Activated naive CD4-positive, alpha-beta T cell treated with anti-CD3 and anti-CD28 coated beads, Interleukin-2, amount 50 U/mL, for 16 hours (primary cell): ENCODE measurements at regions not wholly inside any gene's neighbourhood (a gene's known extent, or its start where the extent isn't known, plus 50 kb on each side); places are given as distances from the start of the nearest gene placed in this dataset.

ENCODE experiments used
- DNase-seq: peaks from one replicate; pipeline ENCODE4 v3.0.0-alpha.2; 2020

DNA sequence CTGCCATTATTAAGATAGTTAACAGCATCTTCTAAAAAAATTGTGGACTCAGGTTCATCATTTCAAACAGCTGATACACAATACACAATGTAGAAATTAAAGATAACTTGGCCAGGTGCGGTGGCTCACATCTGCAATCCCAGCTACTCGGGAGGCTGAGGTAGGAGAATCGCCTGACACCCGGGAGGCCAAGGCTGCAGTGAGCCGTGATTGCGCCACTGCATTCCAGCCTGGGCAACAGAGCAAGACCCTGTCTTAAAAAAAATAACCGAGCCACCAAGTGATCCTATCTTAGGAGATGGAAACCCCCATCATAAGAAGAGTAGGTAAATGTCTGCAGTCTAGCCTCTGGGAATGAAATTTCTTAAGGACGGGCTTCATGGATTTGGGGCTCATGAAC is 241.7 kb downstream of the PIK3R1 start:
- no peak for DNase-seq

GRCh38 chr5:68458416-68459021 is 243.0 kb downstream of the PIK3R1 start:
- no peak for DNase-seq

GRCh38 chr5:68459093-68459809 is 243.7 kb downstream of the PIK3R1 start:
- DNase-seq = no peak

DNA sequence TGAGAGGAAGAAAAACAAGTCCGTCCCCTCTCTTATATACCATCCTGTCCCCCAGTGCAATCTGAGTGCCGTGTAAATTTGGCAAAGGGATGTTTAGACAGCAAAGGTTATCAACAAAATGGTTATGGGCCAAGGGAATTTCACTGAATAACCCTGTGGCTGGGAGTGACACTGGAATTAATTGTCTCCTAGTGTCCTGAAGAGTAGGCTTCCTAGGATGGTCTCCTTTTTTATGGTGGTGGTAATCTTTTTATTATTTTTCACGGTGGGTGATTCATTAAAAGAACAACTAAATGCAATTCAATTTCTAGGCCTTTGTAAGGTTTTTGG is 244.2 kb downstream of the PIK3R1 start:
- no peak for DNase-seq

GRCh38 chr5:68460147-68460798 is 244.7 kb downstream of the PIK3R1 start:
- peak; percentile 32 for DNase-seq

DNA sequence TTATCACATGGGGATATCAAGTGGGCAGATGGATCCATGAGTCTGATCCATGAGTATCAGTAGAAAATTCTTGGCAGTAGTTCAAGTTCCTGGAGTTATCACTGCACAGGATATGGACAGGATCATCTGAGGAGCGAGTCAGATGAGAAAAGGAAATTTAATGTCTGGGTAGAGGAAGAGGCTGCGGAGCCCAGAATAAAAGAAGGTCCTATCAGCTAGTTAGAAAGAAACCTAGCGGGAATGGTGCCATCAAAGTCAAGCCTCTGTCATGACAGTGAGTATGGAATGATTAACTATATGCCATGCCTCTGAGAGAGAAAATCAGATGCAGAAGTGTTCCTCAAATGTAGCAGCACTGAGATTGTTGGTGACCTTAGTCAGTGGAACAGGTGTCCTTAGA is 248.1 kb downstream of the PIK3R1 start:
- DNase-seq = no peak

GRCh38 chr5:68464424-68464823 is 248.9 kb downstream of the PIK3R1 start:
- DNase-seq = peak; percentile 40

- DNase-seq = no peak
Measured at GRCh38 chr5:68465133-68465532, 249.6 kb downstream of the PIK3R1 start.

DNA sequence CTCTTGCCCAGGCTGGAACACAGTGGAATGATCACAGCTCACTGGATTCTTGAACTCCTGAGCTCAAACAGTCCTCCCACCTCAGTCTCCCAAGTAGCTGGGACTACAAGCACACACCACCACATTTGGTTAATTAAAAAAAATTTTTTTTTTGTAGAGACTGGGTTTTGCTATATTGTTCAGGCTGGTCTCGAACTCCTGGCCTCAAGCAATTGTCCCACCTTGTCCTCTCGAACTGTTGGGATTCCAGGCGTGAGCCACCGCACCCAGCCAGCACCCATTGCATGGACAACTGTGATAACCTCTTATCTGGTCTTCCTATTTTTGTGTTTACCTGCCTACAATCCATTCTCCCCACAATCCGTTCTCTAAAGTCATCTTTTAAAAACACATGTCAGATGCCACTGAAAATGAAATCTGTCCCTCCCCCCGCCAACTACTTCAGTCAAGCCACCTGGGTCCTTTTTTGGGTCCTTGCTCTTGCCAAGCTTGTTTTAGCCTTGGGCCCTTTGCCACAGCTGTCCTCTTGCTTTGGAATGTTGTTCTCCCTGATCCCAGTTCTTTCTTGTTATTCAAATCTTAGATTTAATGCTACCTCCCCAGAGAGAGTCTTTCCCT is 250.5 kb downstream of the PIK3R1 start:
- no peak for DNase-seq

DNA sequence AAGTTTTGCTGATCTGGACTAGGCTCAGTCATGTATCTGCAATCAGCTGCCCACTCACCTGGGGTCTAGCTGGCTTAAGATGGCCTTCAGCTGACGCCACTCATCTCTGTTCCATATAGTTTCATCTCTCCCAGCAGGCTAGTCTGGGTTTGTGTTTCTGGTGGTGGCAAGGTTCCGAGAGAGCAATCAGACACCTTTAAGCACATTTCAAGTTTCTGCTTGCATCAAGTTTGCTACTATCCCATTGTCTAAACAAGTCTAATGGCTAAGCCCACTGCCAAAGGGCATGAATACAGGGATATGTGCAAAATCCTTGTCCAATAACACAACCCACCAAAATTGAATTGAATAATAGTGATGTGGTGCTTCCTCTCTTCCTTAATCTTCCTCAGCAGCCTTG is 251.7 kb downstream of the PIK3R1 start:
- no peak for DNase-seq

DNA sequence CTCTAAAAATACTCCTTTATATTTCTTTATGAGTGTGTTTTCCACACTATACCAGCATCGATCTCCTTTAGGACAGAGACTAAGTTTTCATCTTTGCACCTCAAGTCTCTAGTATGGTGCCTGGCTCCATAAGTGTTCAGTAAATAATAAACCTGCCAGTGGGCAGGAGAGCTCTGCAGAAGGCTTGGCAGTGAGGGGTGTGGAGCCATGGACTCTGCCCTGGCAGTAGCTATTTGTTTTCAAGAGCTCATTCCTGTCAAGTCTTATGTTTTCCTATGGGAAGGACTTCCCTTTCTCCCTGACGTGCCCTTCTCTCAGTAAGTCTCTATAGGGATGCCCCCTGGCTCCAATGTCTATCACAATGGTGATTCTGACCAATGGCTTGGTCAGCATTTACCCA is 252.2 kb downstream of the PIK3R1 start:
- no peak for DNase-seq

DNA sequence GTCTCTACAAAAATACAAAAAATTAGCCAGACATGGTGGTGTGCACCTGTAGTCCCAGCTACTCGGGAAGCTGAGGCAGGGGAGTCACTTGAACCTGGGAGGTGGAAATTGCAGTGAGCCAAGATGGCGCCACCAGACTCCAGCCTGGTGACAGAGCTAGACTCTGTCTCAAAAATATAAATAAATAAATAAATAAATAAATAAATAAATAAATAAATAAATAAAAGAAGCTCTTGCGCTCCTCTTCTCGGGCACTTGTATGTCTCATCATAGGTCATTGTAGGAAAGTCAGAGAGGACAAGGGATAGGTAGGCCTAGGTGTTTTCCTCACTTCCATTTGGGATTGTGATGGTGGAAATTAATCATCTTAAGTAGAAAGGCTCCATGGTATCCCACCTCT is 252.8 kb downstream of the PIK3R1 start:
- DNase-seq = no peak

DNA sequence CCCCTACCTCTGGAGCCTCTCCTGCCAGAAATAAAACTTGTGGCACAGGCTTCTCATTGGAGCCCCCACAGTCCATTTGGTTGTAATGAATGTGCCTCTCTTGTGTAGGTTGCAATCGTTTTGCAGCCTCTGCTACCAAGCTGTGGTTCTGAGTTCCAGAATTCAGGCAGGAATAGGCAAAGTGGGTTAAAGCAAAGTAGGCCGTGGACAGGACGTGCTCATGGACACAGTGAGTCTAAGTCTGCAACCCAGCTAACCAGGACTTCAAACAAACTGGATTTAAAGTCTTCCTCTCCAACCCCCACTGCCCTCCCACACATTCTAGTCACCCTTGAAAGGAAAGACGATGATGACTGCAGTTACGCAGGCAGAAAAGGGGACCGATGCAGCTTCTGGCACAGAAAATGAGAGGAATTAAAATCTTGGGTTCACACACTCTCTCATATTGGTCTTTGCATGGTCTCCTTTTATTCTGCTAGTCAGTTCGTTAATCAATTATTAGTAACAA is 260.0 kb downstream of the PIK3R1 start:
- no peak for DNase-seq

- DNase-seq = no peak
Measured at GRCh38 chr5:68476854-68477253, 261.3 kb downstream of the PIK3R1 start.

GRCh38 chr5:68478301-68479095 is 262.9 kb downstream of the PIK3R1 start:
- DNase-seq = no peak

- no peak for DNase-seq
Measured at GRCh38 chr5:68479524-68479923, 264.0 kb downstream of the PIK3R1 start.

GRCh38 chr5:68480335-68480940 is 264.9 kb downstream of the PIK3R1 start:
- DNase-seq = no peak

GRCh38 chr5:68482199-68482598 is 266.6 kb downstream of the PIK3R1 start:
- DNase-seq = no peak

DNA sequence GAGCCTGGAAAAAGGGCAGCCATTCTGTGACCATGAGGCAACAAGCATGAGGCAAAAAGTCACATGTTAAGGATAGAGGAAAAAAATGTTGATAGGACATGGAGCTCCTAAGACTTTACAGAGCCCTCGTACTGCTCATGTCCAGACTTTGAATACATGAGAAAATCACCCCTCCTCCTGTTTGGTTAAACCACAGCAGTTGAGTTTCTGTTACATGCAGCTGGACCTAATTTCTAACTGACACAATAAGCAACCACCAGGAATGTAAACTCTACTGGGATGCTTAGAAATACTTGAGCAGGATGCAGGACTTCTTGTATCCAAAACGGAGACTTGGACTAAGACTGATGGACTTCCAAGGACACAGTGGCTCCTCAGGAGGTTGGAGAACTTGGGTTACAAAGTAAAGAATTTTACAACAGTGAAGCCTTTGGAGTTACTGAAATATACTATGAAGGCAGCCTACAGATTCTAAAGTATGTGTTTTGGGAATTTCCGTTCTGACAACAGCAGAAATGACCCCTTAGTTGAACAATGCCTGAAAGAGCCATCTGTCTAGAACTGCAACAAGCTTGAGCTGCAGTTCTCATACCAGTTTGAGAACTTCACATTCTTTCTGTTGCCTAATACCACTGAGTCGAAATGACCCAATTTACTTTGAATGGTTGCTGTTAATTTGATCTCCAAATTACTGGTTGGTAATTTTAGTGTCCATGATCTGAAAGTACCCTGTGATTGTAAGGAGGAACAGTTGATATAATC is 268.9 kb downstream of the PIK3R1 start:
- no peak for DNase-seq

GRCh38 chr5:68489556-68489955 is 274.0 kb downstream of the PIK3R1 start:
- DNase-seq = no peak

GRCh38 chr5:68490406-68490805 is 274.9 kb downstream of the PIK3R1 start:
- DNase-seq = no peak

- no peak for DNase-seq
Measured at GRCh38 chr5:68494771-68495170, 279.2 kb downstream of the PIK3R1 start.
